ENCODE measurements at regions not wholly inside any gene's neighbourhood (a gene's known extent, or its start where the extent isn't known, plus 50 kb on each side); places are given as distances from the start of the nearest gene placed in this dataset.

GRCh38 chr7:88095-88926 is 104.1 kb upstream of the FAM20C start:
- H3K4me3 ChIP-seq (ENCODE audit: low read depth, low read length): no peak overlapping the region
- no peak for TF ChIP-seq CTCF (IDR thresholded peaks at IDR 0.05; ENCODE audit: low read depth, low read length)

DNA sequence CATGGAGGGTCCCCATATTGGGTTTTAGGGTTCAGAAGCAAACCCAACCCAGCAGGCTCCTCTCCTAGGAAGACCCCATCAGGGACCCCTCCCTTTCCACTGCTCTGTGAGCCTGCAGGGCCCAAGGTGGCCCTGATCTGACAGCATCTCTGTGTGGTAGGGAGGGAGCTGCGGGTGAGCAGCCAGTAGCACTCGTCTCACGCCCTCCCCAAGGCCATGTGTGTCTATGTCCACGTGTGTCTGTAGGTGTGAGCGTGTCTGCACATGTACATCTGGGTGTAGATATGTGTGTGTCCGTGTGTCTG is 103.5 kb upstream of the FAM20C start:
- no peak for TF ChIP-seq CTCF (IDR thresholded peaks at IDR 0.05; ENCODE audit: low read depth, low read length)
- no peak overlapping the region for H3K4me3 ChIP-seq (ENCODE audit: low read depth, low read length)

DNA sequence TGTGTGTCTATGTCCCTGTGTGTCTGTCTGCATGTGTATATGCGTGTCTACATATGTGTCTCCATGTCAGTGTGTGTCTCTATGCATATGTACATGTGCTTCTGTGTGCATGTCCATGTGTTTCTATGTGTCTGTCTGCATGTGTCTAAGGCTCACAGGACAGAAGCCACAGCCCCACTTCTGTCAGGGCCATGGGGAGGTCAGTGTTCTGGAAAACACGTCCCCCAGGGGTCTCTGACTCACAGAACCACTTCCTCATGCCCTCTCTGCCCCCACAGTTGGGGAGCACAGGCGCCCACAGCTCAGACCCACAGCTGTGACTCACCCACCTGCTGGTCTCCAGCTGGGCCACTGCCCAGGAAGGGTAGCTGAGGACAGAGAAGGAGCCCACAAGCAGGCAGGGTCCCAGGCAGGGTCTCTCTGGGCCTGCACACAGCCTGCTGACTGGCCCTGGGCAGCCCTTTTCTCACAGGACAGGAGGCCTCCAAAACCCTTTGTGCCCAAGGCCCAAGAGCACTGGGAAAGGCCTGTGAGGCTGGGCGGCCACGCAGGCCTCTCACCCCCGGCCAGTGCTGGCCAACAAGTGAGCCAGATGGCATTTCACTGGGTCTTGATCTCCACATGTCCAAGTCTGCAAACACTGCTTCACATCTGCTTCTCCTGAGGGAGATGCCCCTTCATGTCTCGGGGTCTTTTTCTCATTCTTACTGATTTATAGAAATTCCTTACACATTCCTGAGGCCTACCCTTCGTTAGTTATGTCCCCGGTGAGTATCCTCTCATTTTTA is 102.9 kb upstream of the FAM20C start:
- no peak for TF ChIP-seq CTCF (IDR thresholded peaks at IDR 0.05; ENCODE audit: low read depth, low read length)
- no peak overlapping the region for H3K4me3 ChIP-seq (ENCODE audit: low read depth, low read length)

GRCh38 chr7:90111-91063 is 102.0 kb upstream of the FAM20C start:
- no peak for TF ChIP-seq CTCF (IDR thresholded peaks at IDR 0.05; ENCODE audit: low read depth, low read length)
- H3K4me3 ChIP-seq (ENCODE audit: low read depth, low read length): no peak overlapping the region

DNA sequence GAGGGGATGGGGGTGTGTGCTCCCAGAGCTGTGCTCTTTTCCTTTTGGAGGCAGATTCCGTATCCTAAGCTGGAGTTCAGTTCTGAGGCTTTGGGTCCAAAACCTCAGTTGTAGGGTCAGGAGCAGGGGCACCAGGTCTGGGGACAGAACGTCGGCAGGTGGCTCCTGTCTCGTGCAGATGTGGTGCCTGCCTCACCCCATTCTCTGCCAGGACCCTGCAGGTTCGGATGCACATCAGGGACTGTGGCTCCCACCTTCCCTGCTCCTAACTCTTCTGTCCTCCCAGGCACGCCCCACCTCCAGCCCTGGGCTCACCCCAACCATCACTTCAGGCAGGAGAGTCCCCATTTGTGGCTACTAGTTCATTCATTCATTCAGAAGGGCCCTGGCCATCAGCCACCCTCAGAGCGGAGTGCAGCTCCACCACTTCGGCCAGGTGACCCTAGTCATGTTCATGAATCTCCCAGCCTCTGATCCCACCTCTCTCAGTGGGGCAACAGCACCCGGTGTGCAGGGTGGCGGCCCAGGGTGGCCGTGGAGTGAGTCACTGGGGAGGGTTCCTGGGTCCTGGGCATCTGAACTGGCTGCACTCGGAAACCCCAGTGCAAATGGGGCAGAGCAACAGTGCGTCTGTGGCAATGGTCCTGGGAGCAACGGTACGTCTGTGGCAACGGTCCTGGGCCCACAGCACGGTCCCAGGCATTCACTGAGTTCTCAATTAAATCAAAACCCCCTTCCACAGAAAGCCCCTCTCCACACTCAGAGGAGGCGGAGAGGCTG is 100.8 kb upstream of the FAM20C start:
- no peak overlapping the region for H3K4me3 ChIP-seq (ENCODE audit: low read depth, low read length)
- no peak for TF ChIP-seq CTCF (IDR thresholded peaks at IDR 0.05; ENCODE audit: low read depth, low read length)

GRCh38 chr7:92231-92674 is 100.1 kb upstream of the FAM20C start:
- no peak overlapping the region for H3K4me3 ChIP-seq (ENCODE audit: low read depth, low read length)
- no peak for TF ChIP-seq CTCF (IDR thresholded peaks at IDR 0.05; ENCODE audit: low read depth, low read length)

Measured in WI38 (cell line).